K562 (cell line): ENCODE measurements at regions not wholly inside any gene's neighbourhood (a gene's known extent, or its start where the extent isn't known, plus 50 kb on each side); places are given as distances from the start of the nearest gene placed in this dataset.
A peak's percentile ranks its signal among the peaks of the same experiment; 100 is the strongest.

Source experiments
- HDGF ChIP-seq: fragments of 450-650 bp; IDR thresholded peaks from 2 replicates; pipeline ENCODE4 v1.6.1; 2016
- KHSRP ChIP-seq: fragments of 450-650 bp; IDR thresholded peaks from 2 replicates; pipeline ENCODE4 v1.6.1; 2017
- LEF1 ChIP-seq: fragments of 450-650 bp; IDR thresholded peaks from 2 replicates; pipeline ENCODE4 v1.6.1; 2016; ENCODE audit warnings: mild to moderate bottlenecking
- PHF21A ChIP-seq: fragments of 450-650 bp; IDR thresholded peaks from 2 replicates; pipeline ENCODE4 v1.6.1; 2017; ENCODE audit warnings: low read depth, borderline replicate concordance
- POLR2AphosphoS2 ChIP-seq: IDR thresholded peaks from 2 replicates; pipeline ENCODE4 v1.6.1; 2012; ENCODE audit warnings: low read length, improper control_type of control experiment
- POU5F1 ChIP-seq: fragments of 150-350 bp; IDR thresholded peaks from 2 replicates; pipeline ENCODE4 v1.6.1; 2014; ENCODE audit warnings: borderline replicate concordance, low read length, low read depth, mild to moderate bottlenecking; ENCODE audit not compliant: partially characterized antibody
- PURB ChIP-seq: sonication (generic); formaldehyde crosslinking; IDR thresholded peaks from 2 replicates; pipeline ENCODE4 v1.9.0; 2021; ENCODE audit warnings: low read depth, mild to moderate bottlenecking, missing genetic modification reagents
- RBBP5 ChIP-seq: fragments of 200-600 bp; sonication (generic); IDR thresholded peaks from 2 replicates; pipeline ENCODE4 v1.6.1; 2012; ENCODE audit warnings: borderline replicate concordance, mild to moderate bottlenecking, low read length, control low read depth, inconsistent platforms; ENCODE audit not compliant: insufficient read depth, poor library complexity, severe bottlenecking
- TAF9B ChIP-seq: fragments of 450-650 bp; IDR thresholded peaks from 2 replicates; pipeline ENCODE4 v1.6.1; 2018; ENCODE audit warnings: mild to moderate bottlenecking; ENCODE audit not compliant: partially characterized antibody
- TCFL5 ChIP-seq: fragments of 250-450 bp; sonication (Bioruptor Pico); conservative IDR thresholded peaks from 2 replicates; pipeline ENCODE4 v1.6.1; 2021; ENCODE audit warnings: mild to moderate bottlenecking, moderate library complexity, matching md5 sums
- TEAD2 ChIP-seq: fragments of 450-650 bp; IDR thresholded peaks from 2 replicates; pipeline ENCODE4 v1.6.1; 2016; ENCODE audit warnings: missing genetic modification characterization, control low read depth, missing compliant biosample characterization
- TFAM ChIP-seq: fragments of 250-450 bp; sonication (Bioruptor Pico); conservative IDR thresholded peaks from 2 replicates; pipeline ENCODE4 v1.5.0; 2021; ENCODE audit warnings: mild to moderate bottlenecking, moderate library complexity
- TGIF2 ChIP-seq: sonication (generic); formaldehyde crosslinking; IDR thresholded peaks from 2 replicates; pipeline ENCODE4 v1.8.1; 2022; ENCODE audit warnings: mild to moderate bottlenecking, missing genetic modification reagents, moderate library complexity
- ZFP30 ChIP-seq: fragments of 250-450 bp; sonication (Bioruptor Pico); IDR thresholded peaks from 2 replicates; pipeline ENCODE4 v1.8.0; 2022; ENCODE audit warnings: moderate library complexity, mild to moderate bottlenecking, inconsistent platforms, borderline replicate concordance
- ZNF184 ChIP-seq: sonication (generic); formaldehyde crosslinking; IDR thresholded peaks from 2 replicates; pipeline ENCODE4 v1.5.0; 2020; ENCODE audit warnings: missing genetic modification reagents
- ZNF445 ChIP-seq: fragments of 250-450 bp; sonication (Bioruptor Pico); IDR thresholded peaks from 2 replicates; pipeline ENCODE4 v1.4.0; 2020; ENCODE audit warnings: low read depth, mild to moderate bottlenecking, moderate library complexity
- TF ChIP-seq, protein P1 (sequence below): IDR thresholded peaks from 2 replicates; pipeline ENCODE4 v1.6.1; 2014; ENCODE audit warnings: antibody characterized with exemption

- TF ChIP-seq TEAD2 (tag) (0 out of 2 replicates have a peak, but pooled peaks have one; percentile 5), TGIF2 (no peak), ZNF445 (CRISPR knock-in tag) (no peak; the same call in 1 of the 2 replicates), POU5F1 (no peak), HDGF (0 out of 2 replicates have a peak, but pooled peaks have one; percentile 9), KHSRP (peak; percentile 87), TAF9B (peak; percentile 76), POLR2AphosphoS2 (no peak), TCFL5 (CRISPR knock-in tag) (peak; percentile 10; the same call in 1 of the 2 replicates), PURB (CRISPR knock-in tag) (no peak), LEF1 (peak; percentile 96), ZNF184 (CRISPR knock-in tag) (no peak), PHF21A (no peak), RBBP5 (peak; percentile 77), TFAM (CRISPR knock-in tag) (no peak), ZFP30 (CRISPR knock-in tag) (no peak)
- TF ChIP-seq, protein P1, sequence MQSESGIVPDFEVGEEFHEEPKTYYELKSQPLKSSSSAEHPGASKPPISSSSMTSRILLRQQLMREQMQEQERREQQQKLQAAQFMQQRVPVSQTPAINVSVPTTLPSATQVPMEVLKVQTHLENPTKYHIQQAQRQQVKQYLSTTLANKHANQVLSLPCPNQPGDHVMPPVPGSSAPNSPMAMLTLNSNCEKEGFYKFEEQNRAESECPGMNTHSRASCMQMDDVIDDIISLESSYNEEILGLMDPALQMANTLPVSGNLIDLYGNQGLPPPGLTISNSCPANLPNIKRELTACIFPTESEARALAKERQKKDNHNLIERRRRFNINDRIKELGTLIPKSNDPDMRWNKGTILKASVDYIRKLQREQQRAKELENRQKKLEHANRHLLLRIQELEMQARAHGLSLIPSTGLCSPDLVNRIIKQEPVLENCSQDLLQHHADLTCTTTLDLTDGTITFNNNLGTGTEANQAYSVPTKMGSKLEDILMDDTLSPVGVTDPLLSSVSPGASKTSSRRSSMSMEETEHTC, result peak; percentile 82; the same call in 1 of the 2 replicates
These were observed 511.2 kb upstream of the JARID2 start (continued) for GRCh38 chr6:14734416-14735340.
